ENCODE measurements at regions not wholly inside any gene's neighbourhood (a gene's known extent, or its start where the extent isn't known, plus 50 kb on each side); places are given as distances from the start of the nearest gene placed in this dataset.

- DNase-seq (ENCODE audit: extremely low spot score, insufficient read length, low read depth), result no peak
- no peak for FAIRE-seq
Observed at GRCh38 chr11:28697920-28698827, 590.0 kb downstream of the METTL15 start.

DNA sequence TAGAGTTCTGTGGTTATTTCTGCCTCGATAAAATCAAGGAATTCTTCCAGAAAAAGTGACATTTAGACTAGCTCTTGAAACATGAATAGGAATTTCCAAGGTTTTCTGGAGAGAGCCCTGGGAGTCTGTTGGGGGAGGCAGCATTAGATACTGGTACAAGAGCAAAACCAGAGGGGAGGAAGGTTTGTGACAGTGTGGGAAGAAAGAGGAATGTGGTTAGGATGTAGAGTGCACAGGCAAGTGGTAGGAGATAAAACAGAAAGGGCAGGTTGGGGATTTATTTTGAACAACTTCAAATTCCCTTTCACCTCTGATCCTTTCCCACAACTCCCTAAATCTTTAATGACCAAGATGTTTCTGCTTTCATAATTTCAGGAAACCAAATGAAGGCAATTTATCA, 588.4 kb downstream of the METTL15 start:
- DNase-seq (ENCODE audit: extremely low spot score, insufficient read length, low read depth) (no peak), FAIRE-seq (no peak)

DNA sequence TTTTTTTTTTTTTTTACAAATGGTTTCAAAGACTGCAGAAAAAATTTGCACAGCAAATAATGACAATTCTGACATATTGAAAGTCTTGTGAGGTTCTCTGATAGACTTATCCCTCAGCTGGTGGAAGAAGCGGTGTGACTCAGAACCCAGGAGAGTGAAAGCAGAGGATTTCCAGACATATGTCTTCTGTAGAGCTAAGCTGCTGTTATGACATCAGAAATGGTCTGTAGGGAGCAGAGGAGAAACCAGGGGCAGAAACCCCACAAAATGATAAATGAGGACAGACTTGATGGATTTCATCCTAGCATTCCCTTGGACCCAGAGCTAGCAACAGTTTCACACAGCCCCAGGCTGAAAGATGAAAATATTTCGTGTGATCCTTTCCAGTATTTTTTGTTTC, 582.6 kb downstream of the METTL15 start:
- no peak for FAIRE-seq
- DNase-seq (ENCODE audit: extremely low spot score, insufficient read length, low read depth), result no peak

GRCh38 chr11:28684011-28684586, 575.9 kb downstream of the METTL15 start:
- FAIRE-seq (no peak), DNase-seq (ENCODE audit: extremely low spot score, insufficient read length, low read depth) (no peak)

- DNase-seq (ENCODE audit: extremely low spot score, insufficient read length, low read depth), result no peak
- FAIRE-seq, result no peak
Observed at GRCh38 chr11:28679795-28680468, 571.7 kb downstream of the METTL15 start.

- DNase-seq (ENCODE audit: extremely low spot score, insufficient read length, low read depth), result no peak
- no peak for FAIRE-seq
Observed at GRCh38 chr11:28677721-28678120, 569.5 kb downstream of the METTL15 start.

DNA sequence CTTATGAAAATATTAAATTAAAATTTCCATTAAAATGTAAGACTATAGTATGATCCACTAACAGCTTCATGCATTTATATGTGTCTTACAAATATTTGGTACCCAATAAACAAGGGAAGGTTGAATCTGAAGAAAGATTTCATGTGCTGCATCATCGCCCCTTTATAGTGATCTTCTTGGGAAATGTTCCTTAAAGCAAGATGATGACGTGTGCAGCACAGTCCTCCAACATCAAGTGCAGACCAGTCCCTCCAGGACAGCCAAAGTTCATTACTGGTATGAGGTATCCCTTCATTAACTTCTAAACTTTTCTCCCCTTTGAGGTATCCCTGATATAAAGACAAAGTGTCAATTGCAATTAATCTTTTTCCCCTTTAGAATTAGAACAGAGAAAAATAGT, 567.0 kb downstream of the METTL15 start:
- FAIRE-seq (no peak), DNase-seq (ENCODE audit: extremely low spot score, insufficient read length, low read depth) (no peak)

DNA sequence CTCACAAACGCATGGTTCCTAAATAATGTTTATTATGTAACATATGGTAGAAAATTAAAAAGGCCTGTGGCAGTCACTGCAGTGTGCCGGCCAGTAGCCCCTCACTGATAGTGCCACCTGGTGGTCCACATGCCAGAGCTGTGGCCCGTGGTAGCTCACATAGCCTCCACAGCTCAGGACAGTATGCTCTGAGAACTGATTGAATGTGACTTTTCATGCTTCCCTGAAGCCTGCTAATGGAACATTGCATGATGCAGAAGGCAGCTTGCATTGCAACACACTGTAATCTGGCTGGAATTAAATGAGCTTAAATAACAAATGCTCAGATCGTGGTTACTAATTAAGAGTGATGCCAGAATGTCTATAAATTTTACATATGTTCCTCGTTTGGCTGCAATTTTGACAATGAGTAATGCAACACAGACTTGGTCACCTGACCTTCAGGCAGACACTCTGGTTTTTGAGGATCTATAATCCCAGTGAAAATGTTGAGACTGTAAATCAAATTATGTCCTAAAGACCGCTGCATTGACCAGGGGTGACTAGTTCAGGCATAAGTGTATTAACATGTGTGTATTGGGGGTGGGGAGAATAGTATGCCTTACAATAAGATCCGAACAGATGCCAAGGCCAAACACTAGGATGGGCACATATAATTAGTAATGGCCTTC, 566.4 kb downstream of the METTL15 start:
- DNase-seq (ENCODE audit: extremely low spot score, insufficient read length, low read depth) (no peak), FAIRE-seq (no peak)

DNA sequence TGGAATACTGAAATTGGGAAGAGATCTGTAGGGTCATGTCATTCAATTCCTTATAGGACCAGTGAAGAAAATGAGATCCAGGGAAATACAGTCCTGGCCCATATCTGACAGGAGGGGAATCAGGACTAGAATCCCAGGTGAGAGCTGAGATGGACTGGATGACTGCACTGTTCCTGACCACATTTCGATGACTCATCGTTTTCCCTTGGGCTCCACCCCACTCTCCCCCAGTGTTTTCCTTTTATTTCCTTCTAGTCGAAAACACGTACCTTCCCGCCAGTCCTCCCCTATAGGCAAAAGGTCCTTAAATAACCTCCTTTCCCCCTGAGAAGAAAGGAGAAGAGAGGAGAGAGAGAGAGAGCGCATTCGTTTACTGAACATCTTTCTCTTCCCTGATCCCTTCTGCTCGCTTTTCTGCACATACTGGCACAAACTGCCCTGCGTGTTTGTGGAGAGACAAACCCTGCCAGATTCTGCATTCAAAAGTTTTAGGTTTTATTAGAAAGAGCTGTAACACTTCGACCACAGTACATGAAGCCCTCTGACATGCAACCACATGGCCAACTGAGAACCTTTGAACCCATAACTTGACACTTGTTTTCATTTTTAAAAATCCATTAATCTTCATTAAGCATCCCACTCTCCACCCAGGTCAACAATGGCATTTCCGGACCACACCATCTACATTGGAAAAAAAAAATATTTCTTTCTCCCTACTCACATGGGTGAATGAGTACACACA, 565.7 kb downstream of the METTL15 start:
- no peak for DNase-seq (ENCODE audit: extremely low spot score, insufficient read length, low read depth)
- FAIRE-seq, result no peak

DNA sequence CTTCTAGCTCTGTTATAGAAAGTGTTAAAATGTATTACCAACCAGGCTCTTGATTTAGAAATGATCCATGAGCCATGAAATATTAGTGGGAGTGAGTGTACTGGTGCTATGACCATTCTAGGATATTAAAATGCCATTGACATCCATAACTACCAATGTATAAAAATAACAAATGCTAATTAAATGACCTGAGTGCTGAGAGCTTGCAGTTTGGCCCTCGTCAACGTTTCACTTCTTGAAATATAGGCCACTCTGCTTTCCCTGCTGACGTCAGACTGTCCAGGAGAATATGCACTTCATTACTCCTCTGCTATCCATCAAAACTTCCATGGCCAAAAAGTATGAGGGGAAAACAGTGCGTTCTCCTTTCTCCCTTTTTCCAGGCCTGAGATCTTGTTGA, 563.1 kb downstream of the METTL15 start:
- DNase-seq (ENCODE audit: extremely low spot score, insufficient read length, low read depth) (no peak), FAIRE-seq (no peak)

DNA sequence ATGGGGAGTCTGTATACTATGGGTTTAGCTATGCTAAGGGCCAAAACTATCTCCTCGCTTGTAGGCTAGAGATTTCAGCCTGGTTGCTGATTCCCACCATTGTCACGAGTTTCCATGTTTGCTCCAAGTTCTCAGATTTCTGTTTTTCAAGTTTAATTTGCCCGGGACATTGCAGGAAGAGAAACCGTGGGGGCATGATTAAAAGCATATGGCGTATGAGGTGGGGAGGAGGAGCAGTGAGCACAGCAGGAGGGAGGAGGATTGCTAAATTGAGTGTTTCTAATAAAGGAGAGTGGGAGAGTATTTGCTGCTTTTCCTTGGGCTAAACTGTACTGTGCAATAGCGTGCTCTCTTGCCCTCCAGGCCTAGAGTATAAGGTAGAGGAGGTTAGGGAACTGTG, 558.4 kb downstream of the METTL15 start:
- FAIRE-seq (no peak), DNase-seq (ENCODE audit: extremely low spot score, insufficient read length, low read depth) (no peak)

- no peak for FAIRE-seq
- DNase-seq (ENCODE audit: extremely low spot score, insufficient read length, low read depth), result no peak
Observed at GRCh38 chr11:28659716-28660348, 551.6 kb downstream of the METTL15 start.

DNA sequence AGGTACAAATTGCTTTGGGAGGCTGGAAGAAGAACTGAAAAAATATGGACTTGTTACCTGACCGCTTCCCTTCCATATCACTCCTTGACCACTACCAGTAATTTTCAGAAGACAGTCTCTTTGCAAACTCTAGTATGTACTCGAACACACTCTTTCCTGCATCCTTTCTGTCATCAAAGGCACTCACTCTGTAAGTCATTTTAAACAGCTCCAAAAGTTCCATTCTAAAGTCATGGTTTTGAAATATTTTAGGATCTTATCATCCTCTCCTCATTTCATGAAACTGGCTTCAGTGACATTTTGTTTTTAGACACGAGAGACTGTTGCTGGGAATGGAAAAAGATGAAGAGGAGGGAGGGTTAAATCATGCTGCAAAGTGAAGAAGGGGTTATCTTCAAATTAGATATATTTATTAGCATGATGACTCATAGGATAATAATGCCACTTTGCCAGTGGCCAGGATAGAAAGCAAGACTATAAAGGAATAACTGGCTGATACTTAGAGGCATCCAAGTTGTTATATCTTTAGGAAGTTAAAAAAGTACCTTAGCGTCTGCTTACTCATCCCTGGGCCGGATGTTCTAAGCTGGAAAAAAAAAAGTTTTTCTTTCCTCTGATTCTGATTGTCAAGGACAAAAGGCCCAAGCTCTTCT, 549.3 kb downstream of the METTL15 start:
- FAIRE-seq, result no peak
- DNase-seq (ENCODE audit: extremely low spot score, insufficient read length, low read depth), result no peak

- no peak for FAIRE-seq
Observed at GRCh38 chr11:28654191-28654590, 546.0 kb downstream of the METTL15 start.

DNA sequence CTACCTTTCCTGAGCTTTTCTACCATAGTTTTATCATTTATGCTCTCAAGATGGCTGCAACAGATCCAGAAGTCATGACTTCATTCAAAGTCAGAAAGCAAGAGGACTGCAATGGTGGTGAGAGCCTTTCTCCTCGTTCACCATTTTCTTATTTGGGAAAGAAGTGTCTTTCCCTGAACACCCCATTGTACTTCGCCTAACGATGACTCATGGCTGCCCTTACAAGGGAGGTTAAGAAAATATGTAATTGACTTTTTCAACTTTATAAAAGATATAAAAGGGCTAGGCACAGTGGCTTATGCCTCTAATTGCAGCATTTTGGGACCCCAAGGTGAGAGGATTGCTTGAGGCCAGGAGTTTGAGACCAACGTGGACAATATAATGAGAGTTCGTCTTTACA, 541.7 kb downstream of the METTL15 start:
- DNase-seq (ENCODE audit: extremely low spot score, insufficient read length, low read depth) (no peak), FAIRE-seq (no peak)

More at GRCh38 chr11:28654191-28654590, 546.0 kb downstream of the METTL15 start:
- no peak for DNase-seq (ENCODE audit: extremely low spot score, insufficient read length, low read depth)

- DNase-seq (ENCODE audit: extremely low spot score, insufficient read length, low read depth) (no peak), FAIRE-seq (no peak)
Observed at GRCh38 chr11:28636566-28636965, 528.4 kb downstream of the METTL15 start.

DNA sequence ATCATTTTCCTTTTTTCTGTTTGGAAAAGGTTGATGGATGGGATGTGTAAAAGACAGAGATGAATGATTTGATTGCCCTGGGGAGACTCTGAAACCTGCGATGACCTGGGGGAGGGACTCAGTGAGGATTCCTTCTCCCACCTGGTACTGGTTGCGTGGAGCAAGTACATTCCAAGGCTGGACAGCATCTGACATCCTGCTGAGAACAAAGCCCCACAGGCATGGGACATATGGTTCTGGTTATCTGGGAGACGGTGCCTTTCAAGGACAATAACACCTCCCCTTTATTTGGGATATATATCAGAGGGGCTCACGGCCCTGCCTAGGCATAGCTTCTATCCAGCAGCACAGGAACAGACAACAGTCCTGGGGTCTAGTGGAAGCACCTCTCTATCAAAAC, 527.8 kb downstream of the METTL15 start:
- FAIRE-seq, result no peak
- no peak for DNase-seq (ENCODE audit: extremely low spot score, insufficient read length, low read depth)

- FAIRE-seq, result no peak
- no peak for DNase-seq (ENCODE audit: extremely low spot score, insufficient read length, low read depth)
Observed at GRCh38 chr11:28632338-28632737, 524.1 kb downstream of the METTL15 start.

GRCh38 chr11:28631148-28631547, 523.0 kb downstream of the METTL15 start:
- FAIRE-seq (no peak), DNase-seq (ENCODE audit: extremely low spot score, insufficient read length, low read depth) (no peak)

Data from GM18507 (cell line).